ENCODE measurements at regions not wholly inside any gene's neighbourhood (a gene's known extent, or its start where the extent isn't known, plus 50 kb on each side); places are given as distances from the start of the nearest gene placed in this dataset.

GRCh38 chr2:72007402-72007801 lies 140.3 kb downstream of the CYP26B1 start (continued):
- TF ChIP-seq ZNF609 (CRISPR knock-in tag; IDR thresholded peaks at IDR 0.05; ENCODE audit: borderline replicate concordance) (no peak), ZNF184 (CRISPR knock-in tag; IDR thresholded peaks at IDR 0.05) (no peak)

GRCh38 chr2:72006188-72006736 lies 141.4 kb downstream of the CYP26B1 start:
- H3K4me2 ChIP-seq (ENCODE audit: insufficient read depth, low read length), result no peak overlapping the region
- H3K4me1 ChIP-seq (replicated peaks in 1 of 2; ENCODE audit: control insufficient read depth in 2 of 2, insufficient read depth in 2 of 2, low read length in 2 of 2), result peaks cover 0 to 6% of the 10 kb centered on the region in 2 experiments; a peak in 1 of 5 replicates
- no peak for ATAC-seq
- no peaks in the 10 kb centered on the region for H3K79me2 ChIP-seq (ENCODE audit: control insufficient read depth, insufficient read depth, low read length)
- no peaks in the 10 kb centered on the region for H3K36me3 ChIP-seq (ENCODE audit: control insufficient read depth, insufficient read depth, low read length)
- WGBS (ENCODE audit: insufficient coverage, low coverage, missing lambda C conversion rate), result under 1% methylated on average over 8 of the region's 8 CpGs
- CTCF ChIA-PET (ENCODE audit: low intra/inter-chr PET ratio), result no interaction called here
- BruUV-seq (replicated peaks), result no TSS peak
- H3K9me1 ChIP-seq (ENCODE audit: control insufficient read depth, insufficient read depth, low read length), result no peaks in the 10 kb centered on the region
- intact Hi-C loops (cut with micrococcal nuclease) (no loop called here), in situ Hi-C loops (cut with MboI) (no loop called here)
- H3K9ac ChIP-seq (ENCODE audit: insufficient read depth in 1 of 2, low read depth in 2 of 2, low read length in 2 of 2), result no peak overlapping the region
- FAIRE-seq, result no peak
- no peak for DNase-seq (ENCODE audit: extremely low read depth in 1 of 4, low spot score in 3 of 4)
- POLR2A ChIA-PET, result no interaction called here
- no peak overlapping the region for H3K4me3 ChIP-seq
- H3K27me3 ChIP-seq (ENCODE audit: control insufficient read depth in 2 of 2, insufficient read depth in 2 of 2, low read length in 2 of 2), result peaks cover 8 to 72% of the 10 kb centered on the region in 2 experiments; a peak in 4 of 5 replicates
- H2AFZ ChIP-seq (ENCODE audit: low read depth, low read length), result no peak overlapping the region
- no peak overlapping the region for H3K27ac ChIP-seq (ENCODE audit: extremely low read depth, low read depth, low read length)
- H4K20me1 ChIP-seq (replicated peaks; ENCODE audit: control insufficient read depth, insufficient read depth, low read length), result peaks cover 4% of the 10 kb centered on the region; the same call in 1 of the 2 replicates
- TF ChIP-seq NR0B1 (IDR thresholded peaks at IDR 0.05; ENCODE audit: partially characterized antibody) (no peak), KDM2B (CRISPR knock-in tag; IDR thresholded peaks at IDR 0.05) (no peak), ZNF23 (CRISPR knock-in tag; IDR thresholded peaks at IDR 0.05) (no peak), NR4A1 (CRISPR knock-in tag; IDR thresholded peaks at IDR 0.05) (no peak), NR4A1 (tag; IDR thresholded peaks at IDR 0.05) (no peak), KLF13 (tag; IDR thresholded peaks at IDR 0.05; ENCODE audit: borderline replicate concordance, low read depth) (no peak)
- H3K9me3 ChIP-seq (replicated peaks; ENCODE audit: control insufficient read depth, insufficient read depth, low read depth, low read length), result no peaks in the 10 kb centered on the region

Measured in K562 (cell line).